Transverse colon (tissue), 4 donors: ENCODE measurements at regions not wholly inside any gene's neighbourhood (a gene's known extent, or its start where the extent isn't known, plus 50 kb on each side); places are given as distances from the start of the nearest gene placed in this dataset.

Experiments
- CTCF ChIP-seq, 5 experiments: fragments of 200-600 bp in 3 of 5; fragments of 450-650 bp in 2 of 5; sonication (generic) in 3 of 5; IDR thresholded peaks; 1 replicate in 2 of 5; 2 replicates in 3 of 5; pipeline ENCODE4 v1.5.1; 2016 to 2017; ENCODE audit warnings: antibody characterized with exemption in 5 of 5, inconsistent platforms in 3 of 5, mild to moderate bottlenecking in 2 of 5, moderate library complexity in 1 of 5
- EP300 ChIP-seq: sonication (generic); formaldehyde crosslinking; IDR thresholded peaks from one replicate; pipeline ENCODE4 v1.6.1; 2017; ENCODE audit warnings: antibody characterized with exemption, low read depth
- POLR2A ChIP-seq: fragments of 450-650 bp; IDR thresholded peaks from one replicate; pipeline ENCODE4 v1.6.1; 2016; ENCODE audit warnings: antibody characterized with exemption, mild to moderate bottlenecking, moderate library complexity
- POLR2AphosphoS5 ChIP-seq, 3 donors: sonication (generic); formaldehyde crosslinking; IDR thresholded peaks; one replicate each; pipeline ENCODE4 v1.6.1; 2016; ENCODE audit warnings: antibody characterized with exemption in 3 of 3

GRCh38 chr14:31945074-31945613 is 132.0 kb upstream of the ARHGAP5 start:
- TF ChIP-seq CTCF (IDR thresholded peaks at IDR 0.05) (no peak), POLR2A (no peak), EP300 (peak; percentile 6), POLR2AphosphoS5 (IDR thresholded peaks at IDR 0.05) (peak in 2 of 3 donors; percentile 35 to 59)
